ENCODE measurements at regions not wholly inside any gene's neighbourhood (a gene's known extent, or its start where the extent isn't known, plus 50 kb on each side); places are given as distances from the start of the nearest gene placed in this dataset.

DNA sequence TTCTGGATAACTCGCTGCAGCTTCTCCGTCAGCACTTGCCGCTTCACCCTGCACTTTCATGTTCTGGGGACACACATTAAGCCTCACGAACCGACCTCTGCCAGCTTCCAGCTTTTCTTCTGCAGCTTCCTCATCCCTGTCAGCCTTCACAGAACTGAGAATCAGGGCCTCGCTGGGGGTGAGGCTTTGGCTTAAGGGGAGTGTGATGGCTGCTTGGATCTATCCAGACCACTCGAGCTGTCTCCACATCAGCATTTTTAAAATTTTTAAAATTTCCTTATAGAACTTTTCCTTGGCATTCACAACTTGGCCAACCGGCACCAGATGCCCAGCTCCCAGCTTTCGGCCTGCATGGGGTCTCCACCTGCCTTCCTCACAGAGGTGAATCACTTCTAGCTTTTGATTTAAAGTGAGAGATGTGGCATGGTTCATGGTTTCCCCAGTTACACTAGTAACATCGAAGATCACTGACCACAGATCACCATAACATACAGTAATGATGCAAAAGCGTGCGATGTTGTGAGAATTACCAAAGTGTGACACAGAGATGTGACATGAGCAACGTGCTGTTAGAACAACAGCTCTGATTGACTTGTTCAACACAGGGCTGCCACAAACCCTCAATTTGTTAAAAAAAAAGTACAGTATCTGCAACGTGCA is 139.1 kb upstream of the C14orf180 start:
- peaks cover 0 to 34% of the 10 kb centered on the region in 2 experiments; a peak in 1 of 4 replicates for H3K4me1 ChIP-seq (ENCODE audit: control insufficient read depth in 1 of 2, insufficient read depth in 2 of 2, low read depth in 1 of 2, low read length in 1 of 2)
- H2AFZ ChIP-seq (ENCODE audit: low read depth), result no peak overlapping the region
- H3K36me3 ChIP-seq (replicated peaks in 1 of 2; ENCODE audit: control insufficient read depth in 1 of 2, insufficient read depth in 2 of 2, low read length in 1 of 2), result no peaks in the 10 kb centered on the region
- H3K9me2 ChIP-seq, result no peaks in the 10 kb centered on the region
- ChIA-PET POLR2A (no interaction called here), CTCF (interaction anchor here (1.4 kb wide), 1 partner anchor 123 kb away, joined by 4 read pairs; no protein-coding TSS in a partner anchor)
- H3K4me2 ChIP-seq, result no peak overlapping the region
- 51% methylated on average over 14 of the region's 14 CpGs for WGBS (ENCODE audit: low lambda C conversion rate)
- no peak for DNase-seq
- no peak overlapping the region for H3K4me3 ChIP-seq (ENCODE audit: low read depth in 2 of 2, low read length in 1 of 2)
- H3K9me3 ChIP-seq, result no peaks in the 10 kb centered on the region
- TF ChIP-seq RFX5 (IDR thresholded peaks at IDR 0.05; ENCODE audit: low read length) (no peak), MAX (IDR thresholded peaks at IDR 0.05; ENCODE audit: low read depth) (no peak), MEF2A (IDR thresholded peaks at IDR 0.05; ENCODE audit: borderline replicate concordance, low read depth) (no peak), USF2 (IDR thresholded peaks at IDR 0.05; ENCODE audit: borderline replicate concordance, low read depth, low read length) (no peak), YY1 (IDR thresholded peaks at IDR 0.05; ENCODE audit: low read depth) (no peak), GABPA (IDR thresholded peaks at IDR 0.05; ENCODE audit: low read depth) (no peak), TEAD4 (IDR thresholded peaks at IDR 0.05; ENCODE audit: borderline replicate concordance, insufficient read depth) (no peak)
- no peaks in the 10 kb centered on the region for H3K79me2 ChIP-seq (ENCODE audit: insufficient read depth)
- no peaks in the 10 kb centered on the region for H3F3A ChIP-seq (replicated peaks; ENCODE audit: insufficient read depth)
- H3K9ac ChIP-seq, result no peak overlapping the region
- no peaks in the 10 kb centered on the region for H3K27me3 ChIP-seq (ENCODE audit: insufficient read depth)
- no peaks in the 10 kb centered on the region for H4K20me1 ChIP-seq (ENCODE audit: insufficient read depth)
- H3K27ac ChIP-seq (ENCODE audit: low read depth in 2 of 2, low read length in 1 of 2), result no peak overlapping the region

GRCh38 chr14:104441275-104442106 is 138.1 kb upstream of the C14orf180 start:
- Histone ChIP-seq H3K9me3 (no peaks in the 10 kb centered on the region), H3K27ac (ENCODE audit: low read depth in 2 of 2, low read length in 1 of 2) (no peak overlapping the region), H3K4me1 (ENCODE audit: control insufficient read depth in 1 of 2, insufficient read depth in 2 of 2, low read depth in 1 of 2, low read length in 1 of 2) (peaks cover 0 to 23% of the 10 kb centered on the region in 2 experiments; a peak in 1 of 4 replicates), H3K79me2 (ENCODE audit: insufficient read depth) (no peaks in the 10 kb centered on the region), H3K36me3 (replicated peaks in 1 of 2; ENCODE audit: control insufficient read depth in 1 of 2, insufficient read depth in 2 of 2, low read length in 1 of 2) (no peaks in the 10 kb centered on the region), H3K4me2 (no peak overlapping the region), H3F3A (replicated peaks; ENCODE audit: insufficient read depth) (no peaks in the 10 kb centered on the region), H3K27me3 (ENCODE audit: insufficient read depth) (no peaks in the 10 kb centered on the region), H3K9me2 (no peaks in the 10 kb centered on the region), H2AFZ (ENCODE audit: low read depth) (no peak overlapping the region), H3K4me3 (ENCODE audit: low read depth in 2 of 2, low read length in 1 of 2) (no peak overlapping the region), H3K9ac (no peak overlapping the region), H4K20me1 (ENCODE audit: insufficient read depth) (no peaks in the 10 kb centered on the region)
- peak; percentile 29 for DNase-seq
- TF ChIP-seq NRF1 (IDR thresholded peaks at IDR 0.05; ENCODE audit: low read depth, low read length), result no peak
- TF ChIP-seq TCF12 (IDR thresholded peaks at IDR 0.05), result no peak
- TF ChIP-seq IRF3 (IDR thresholded peaks at IDR 0.05; ENCODE audit: low read depth, low read length), result no peak
- no peak for TF ChIP-seq RFX5 (IDR thresholded peaks at IDR 0.05; ENCODE audit: low read length)
- TF ChIP-seq YY1 (IDR thresholded peaks at IDR 0.05; ENCODE audit: low read depth), result no peak
- TF ChIP-seq, protein P1, sequence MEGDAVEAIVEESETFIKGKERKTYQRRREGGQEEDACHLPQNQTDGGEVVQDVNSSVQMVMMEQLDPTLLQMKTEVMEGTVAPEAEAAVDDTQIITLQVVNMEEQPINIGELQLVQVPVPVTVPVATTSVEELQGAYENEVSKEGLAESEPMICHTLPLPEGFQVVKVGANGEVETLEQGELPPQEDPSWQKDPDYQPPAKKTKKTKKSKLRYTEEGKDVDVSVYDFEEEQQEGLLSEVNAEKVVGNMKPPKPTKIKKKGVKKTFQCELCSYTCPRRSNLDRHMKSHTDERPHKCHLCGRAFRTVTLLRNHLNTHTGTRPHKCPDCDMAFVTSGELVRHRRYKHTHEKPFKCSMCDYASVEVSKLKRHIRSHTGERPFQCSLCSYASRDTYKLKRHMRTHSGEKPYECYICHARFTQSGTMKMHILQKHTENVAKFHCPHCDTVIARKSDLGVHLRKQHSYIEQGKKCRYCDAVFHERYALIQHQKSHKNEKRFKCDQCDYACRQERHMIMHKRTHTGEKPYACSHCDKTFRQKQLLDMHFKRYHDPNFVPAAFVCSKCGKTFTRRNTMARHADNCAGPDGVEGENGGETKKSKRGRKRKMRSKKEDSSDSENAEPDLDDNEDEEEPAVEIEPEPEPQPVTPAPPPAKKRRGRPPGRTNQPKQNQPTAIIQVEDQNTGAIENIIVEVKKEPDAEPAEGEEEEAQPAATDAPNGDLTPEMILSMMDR (IDR thresholded peaks at IDR 0.05), result no peak
- TF ChIP-seq REST (IDR thresholded peaks at IDR 0.05; ENCODE audit: low read depth, low read length), result no peak
- TF ChIP-seq FOXM1 (IDR thresholded peaks at IDR 0.05; ENCODE audit: low read depth), result no peak
- no peak for TF ChIP-seq FOSL2 (IDR thresholded peaks at IDR 0.05; ENCODE audit: borderline replicate concordance, low read depth)
- no peak for TF ChIP-seq RXRA (IDR thresholded peaks at IDR 0.05; ENCODE audit: borderline replicate concordance, low read depth)
- no peak for TF ChIP-seq FOXJ3 (CRISPR knock-in tag; IDR thresholded peaks at IDR 0.05)
- TF ChIP-seq RCOR1 (IDR thresholded peaks at IDR 0.05; ENCODE audit: low read length), result no peak
- no peak for TF ChIP-seq ELF1 (IDR thresholded peaks at IDR 0.05)
- no peak for TF ChIP-seq MXI1 (IDR thresholded peaks at IDR 0.05; ENCODE audit: low read depth, low read length)
- 47% methylated on average over 16 of the region's 21 CpGs for WGBS (ENCODE audit: low lambda C conversion rate)
- CTCF ChIA-PET, result interaction anchor here (1.0 to 1.4 kb wide), 2 partner anchors 71 to 122 kb away, joined by 3 to 4 read pairs; no protein-coding TSS in a partner anchor
- POLR2A ChIA-PET, result no interaction called here

All from SK-N-SH (cell line).